HUDEP-2 (cell line): ENCODE measurements at regions not wholly inside any gene's neighbourhood (a gene's known extent, or its start where the extent isn't known, plus 50 kb on each side); places are given as distances from the start of the nearest gene placed in this dataset.
"Not testable (repeated sequence)": the region's sequence is repeated elsewhere in the genome, so short reads cannot be mapped to it uniquely, and the experiment has no call there.

Experiments
- DNase-seq, 76 experiments: peaks; one replicate each; lab custom pipeline; 2025; ENCODE audit not compliant: unreplicated experiment in 76 of 76; lab: John Stamatoyannopoulos, UW

GRCh38 chr10:130341356-130341755 is 205.2 kb downstream of the GLRX3 start:
- peak in 21 of 76 experiments; percentile 1 to 42 (median 7) for DNase-seq

- no peak for DNase-seq
Measured at GRCh38 chr10:130345728-130346127, 209.5 kb downstream of the GLRX3 start.

- no peak for DNase-seq
Measured at GRCh38 chr10:130350996-130351395, 214.8 kb downstream of the GLRX3 start.

GRCh38 chr10:130351466-130352290 is 215.5 kb downstream of the GLRX3 start:
- no peak for DNase-seq

- no peak for DNase-seq
Measured at GRCh38 chr10:130352291-130352645, 216.1 kb downstream of the GLRX3 start.

- no peak for DNase-seq
Measured at GRCh38 chr10:130353928-130354572, 217.9 kb downstream of the GLRX3 start.

GRCh38 chr10:130354573-130354954 is 218.4 kb downstream of the GLRX3 start:
- DNase-seq, result no peak

- DNase-seq, result no peak
Measured at GRCh38 chr10:130354976-130355795, 219.0 kb downstream of the GLRX3 start.

- not testable (repeated sequence) for DNase-seq
Measured at GRCh38 chr10:130356429-130356828, 220.2 kb downstream of the GLRX3 start.

- DNase-seq, result no peak
Measured at GRCh38 chr10:130357226-130357625, 221.0 kb downstream of the GLRX3 start.

- DNase-seq, result no peak
Measured at GRCh38 chr10:130357951-130358350, 221.8 kb downstream of the GLRX3 start.

GRCh38 chr10:130358981-130359650 is 222.9 kb downstream of the GLRX3 start:
- DNase-seq, result no peak

- no peak for DNase-seq
Measured at GRCh38 chr10:130359711-130360110, 223.5 kb downstream of the GLRX3 start.

GRCh38 chr10:130360826-130361311 is 224.7 kb downstream of the GLRX3 start:
- DNase-seq, result no peak

- DNase-seq, result no peak
Measured at GRCh38 chr10:130361351-130362105, 225.3 kb downstream of the GLRX3 start.

- no peak for DNase-seq
Measured at GRCh38 chr10:130362308-130362761, 226.1 kb downstream of the GLRX3 start.

- DNase-seq, result no peak
Measured at GRCh38 chr10:130363051-130363450, 226.9 kb downstream of the GLRX3 start.

- DNase-seq, result no peak
Measured at GRCh38 chr10:130363899-130364445, 227.8 kb downstream of the GLRX3 start.

- no peak for DNase-seq
Measured at GRCh38 chr10:130364631-130365411, 228.6 kb downstream of the GLRX3 start.
